Activated CD8-positive, alpha-beta T cell treated with anti-CD3 and anti-CD28 coated beads for 36 hours (primary cell): ENCODE measurements at regions not wholly inside any gene's neighbourhood (a gene's known extent, or its start where the extent isn't known, plus 50 kb on each side); places are given as distances from the start of the nearest gene placed in this dataset.
"Not testable (repeated sequence)": the region's sequence is repeated elsewhere in the genome, so short reads cannot be mapped to it uniquely, and the experiment has no call there.

Experiments
- ATAC-seq: fragments of 200-7000 bp; cut with Tn5 transposase; one replicate; pipeline ENCODE4 v1.10.0; 2021; ENCODE audit warnings: mild to moderate bottlenecking, moderate library complexity
- CTCF ChIA-PET: fragments of 350-600 bp; sonication (Branson Sonifier 250); formaldehyde crosslinking; loops from one replicate; lab custom pipeline; 2021; ENCODE audit warnings: antibody characterized with exemption; lab: Charles Lee
- POLR2A ChIA-PET: fragments of 350-600 bp; sonication (Branson Sonifier 250); formaldehyde crosslinking; loops from one replicate; lab custom pipeline; 2021; ENCODE audit warnings: antibody characterized with exemption; lab: Charles Lee
- DNase-seq: peaks from one replicate; pipeline ENCODE4 v3.0.0-alpha.2; 2020
- H3K27ac Mint-ChIP-seq: one replicate; pipeline ENCODE4 v1.8.0; 2021; ENCODE audit warnings: mild to moderate bottlenecking, mixed read lengths
- H3K27me3 Mint-ChIP-seq: one replicate; pipeline ENCODE4 v1.8.0; 2021; ENCODE audit warnings: mixed read lengths
- H3K36me3 Mint-ChIP-seq: one replicate; pipeline ENCODE4 v1.8.0; 2021; ENCODE audit warnings: low read depth, mixed read lengths
- H3K4me1 Mint-ChIP-seq: one replicate; pipeline ENCODE4 v1.8.0; 2021; ENCODE audit warnings: low read depth, mixed read lengths
- H3K4me3 Mint-ChIP-seq: one replicate; pipeline ENCODE4 v1.8.0; 2021; ENCODE audit warnings: mild to moderate bottlenecking, moderate library complexity, mixed read lengths
- H3K9me3 Mint-ChIP-seq: one replicate; pipeline ENCODE4 v1.8.0; 2021; ENCODE audit warnings: mixed read lengths
- CTCF ChIP-seq: fragments of 200-600 bp; IDR thresholded peaks from one replicate; pipeline ENCODE4 v1.8.0; 2022; ENCODE audit warnings: antibody characterized with exemption, mild to moderate bottlenecking
- intact Hi-C: fragments of 100-400 bp; cut with micrococcal nuclease; formaldehyde crosslinking; loops from one replicate; pipeline ENCODE4 v1.10.0; 2022

DNA sequence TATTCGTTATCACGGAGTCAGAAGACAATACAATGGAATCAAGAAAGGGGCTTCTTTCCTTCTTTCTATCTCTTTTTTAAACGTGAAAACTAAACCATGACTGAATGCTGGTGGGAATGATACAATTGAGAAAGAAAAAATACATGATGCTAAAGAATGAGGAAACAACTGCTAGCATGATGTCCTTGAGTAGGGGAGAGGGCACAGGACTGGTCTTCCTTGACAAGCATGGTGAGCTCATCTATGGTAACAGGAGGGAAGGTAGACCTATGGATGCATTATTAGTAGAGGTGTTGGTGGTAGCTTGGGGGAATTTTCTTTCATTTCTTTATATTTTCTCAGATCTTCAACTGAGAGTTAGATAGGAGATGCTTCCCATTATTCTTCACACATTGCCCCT, 88.9 kb upstream of the COL1A2 start:
- peaks cover 8% of the 10 kb centered on the region for H3K9me3 Mint-ChIP-seq
- ATAC-seq (no peak), DNase-seq (no peak)
- H3K27ac Mint-ChIP-seq = no peak overlapping the region
- H3K27me3 Mint-ChIP-seq = peaks cover 5% of the 10 kb centered on the region
- POLR2A ChIA-PET = no interaction called here
- H3K36me3 Mint-ChIP-seq = no peaks in the 10 kb centered on the region
- intact Hi-C loops = no loop called here
- no peak for TF ChIP-seq CTCF
- no peak overlapping the region for H3K4me3 Mint-ChIP-seq
- CTCF ChIA-PET = no interaction called here
- no peaks in the 10 kb centered on the region for H3K4me1 Mint-ChIP-seq

- Mint-ChIP-seq H3K9me3 (peaks cover 8% of the 10 kb centered on the region), H3K27ac (no peak overlapping the region), H3K27me3 (peaks cover 7% of the 10 kb centered on the region), H3K36me3 (no peaks in the 10 kb centered on the region), H3K4me3 (no peak overlapping the region), H3K4me1 (no peaks in the 10 kb centered on the region)
- CTCF ChIA-PET = no interaction called here
- intact Hi-C loops = no loop called here
- ATAC-seq = no peak
- DNase-seq = no peak
- TF ChIP-seq CTCF = no peak
- POLR2A ChIA-PET = no interaction called here
These were observed 87.2 kb upstream of the COL1A2 start for GRCh38 chr7:94307399-94308048.

DNA sequence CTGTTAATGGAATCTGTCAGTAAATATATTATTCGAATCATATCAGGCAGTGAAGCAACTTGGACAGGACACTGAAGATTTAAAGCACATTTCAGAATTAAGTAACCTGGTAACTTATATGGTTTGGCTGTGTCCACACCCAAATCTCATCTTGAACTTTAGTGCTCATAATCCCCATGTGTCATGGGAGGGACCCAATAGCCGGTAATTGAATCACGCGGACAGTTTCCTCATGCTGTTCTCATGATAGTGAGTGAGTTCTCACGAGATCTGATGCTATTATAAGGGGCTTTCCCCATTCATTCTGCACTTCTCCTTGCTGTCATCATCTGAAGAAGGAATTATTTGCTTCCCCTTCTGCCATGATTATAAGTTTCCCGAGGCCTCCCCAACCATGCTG, 83.2 kb upstream of the COL1A2 start:
- no peak for ATAC-seq
- H3K4me1 Mint-ChIP-seq = no peaks in the 10 kb centered on the region
- TF ChIP-seq CTCF = no peak
- intact Hi-C loops = no loop called here
- peaks cover 6% of the 10 kb centered on the region for H3K9me3 Mint-ChIP-seq
- no peak for DNase-seq
- no peak overlapping the region for H3K4me3 Mint-ChIP-seq
- no peak overlapping the region for H3K27ac Mint-ChIP-seq
- ChIA-PET CTCF (no interaction called here), POLR2A (no interaction called here)
- H3K27me3 Mint-ChIP-seq = peaks cover 5% of the 10 kb centered on the region
- no peaks in the 10 kb centered on the region for H3K36me3 Mint-ChIP-seq

GRCh38 chr7:94313926-94314325, 80.8 kb upstream of the COL1A2 start:
- no peak overlapping the region for H3K4me3 Mint-ChIP-seq
- no peak for TF ChIP-seq CTCF
- peaks cover 5% of the 10 kb centered on the region for H3K9me3 Mint-ChIP-seq
- POLR2A ChIA-PET = no interaction called here
- intact Hi-C loops = no loop called here
- no peak for ATAC-seq
- H3K4me1 Mint-ChIP-seq = no peaks in the 10 kb centered on the region
- no peak overlapping the region for H3K27ac Mint-ChIP-seq
- no peaks in the 10 kb centered on the region for H3K36me3 Mint-ChIP-seq
- DNase-seq = no peak
- H3K27me3 Mint-ChIP-seq = peaks cover 3% of the 10 kb centered on the region
- CTCF ChIA-PET = no interaction called here

DNA sequence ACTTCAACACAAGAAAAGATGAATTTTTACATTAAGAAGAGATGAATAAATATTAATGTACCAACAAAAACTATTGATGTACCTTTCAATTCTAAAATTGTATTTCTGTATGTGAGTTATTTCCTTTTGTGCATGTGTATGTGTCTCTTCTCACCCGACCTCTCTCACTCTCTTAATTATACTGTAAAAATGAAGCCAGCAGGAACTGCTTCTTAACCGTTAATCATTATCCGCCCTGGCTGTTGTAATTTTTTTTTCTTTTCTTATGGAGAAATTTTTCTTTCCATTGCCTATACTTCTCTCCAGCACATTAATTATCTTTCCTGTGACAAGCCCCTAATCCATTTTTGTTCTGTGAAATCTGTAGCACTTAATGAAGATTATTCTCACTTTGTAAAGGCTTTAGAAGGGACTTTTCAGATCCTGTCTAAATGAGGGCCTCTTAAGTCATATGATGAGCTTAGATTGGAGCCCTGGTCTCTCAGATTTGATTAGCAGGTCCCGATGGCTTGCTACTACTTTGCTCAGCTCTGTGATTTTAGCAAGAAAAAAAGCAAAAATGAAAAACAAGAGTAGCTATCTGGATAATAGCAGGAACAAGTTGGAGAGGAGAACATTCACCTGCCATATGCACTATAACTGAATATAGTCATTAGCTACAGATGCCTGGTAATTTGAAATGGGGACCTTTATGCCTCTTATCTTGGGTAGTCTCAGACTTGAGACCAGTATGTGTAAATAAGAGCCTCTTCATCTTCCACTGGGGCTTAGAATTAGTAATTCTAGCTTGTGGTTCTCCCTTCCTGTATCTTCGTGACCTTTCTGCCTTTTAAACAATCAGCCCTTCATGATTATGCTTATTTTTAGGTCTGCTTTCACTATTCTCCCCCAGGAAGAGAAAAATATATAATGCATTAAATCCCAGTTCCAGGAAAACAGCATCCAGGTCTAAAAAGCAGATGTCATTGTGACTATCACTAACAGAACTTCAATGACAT, 80.0 kb upstream of the COL1A2 start:
- no peak for ATAC-seq
- peaks cover under 1% of the 10 kb centered on the region for H3K9me3 Mint-ChIP-seq
- H3K4me1 Mint-ChIP-seq = no peaks in the 10 kb centered on the region
- intact Hi-C loops = no loop called here
- DNase-seq = no peak
- H3K36me3 Mint-ChIP-seq = no peaks in the 10 kb centered on the region
- H3K4me3 Mint-ChIP-seq = no peak overlapping the region
- H3K27ac Mint-ChIP-seq = no peak overlapping the region
- ChIA-PET POLR2A (no interaction called here), CTCF (no interaction called here)
- TF ChIP-seq CTCF = no peak
- H3K27me3 Mint-ChIP-seq = peaks cover 2% of the 10 kb centered on the region

DNA sequence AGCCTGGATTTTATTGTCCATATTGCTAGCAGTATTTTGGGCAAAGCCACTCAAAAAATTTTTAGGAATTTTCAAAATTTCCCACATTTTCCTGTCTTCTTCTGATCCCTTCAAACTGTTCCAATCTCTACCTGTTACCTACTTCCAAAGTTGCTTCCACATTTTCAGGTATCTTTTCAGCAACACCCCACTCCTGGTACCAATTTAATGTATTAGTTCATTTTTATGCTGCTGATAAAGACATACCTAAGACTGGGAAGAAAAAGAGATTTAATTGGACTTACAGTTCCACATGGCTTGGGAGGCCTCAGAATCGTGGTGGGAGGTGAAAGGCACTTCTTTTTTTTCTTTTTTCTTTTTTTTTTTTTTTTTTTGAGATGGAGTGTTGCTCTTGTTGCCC, 73.6 kb upstream of the COL1A2 start:
- H3K4me3 Mint-ChIP-seq, DNase-seq, H3K27me3 Mint-ChIP-seq, ATAC-seq, intact Hi-C loops, CTCF ChIA-PET, H3K36me3 Mint-ChIP-seq, H3K27ac Mint-ChIP-seq, POLR2A ChIA-PET, H3K4me1 Mint-ChIP-seq: not testable (repeated sequence)
- H3K9me3 Mint-ChIP-seq = peaks cover 12% of the 10 kb centered on the region
